Activated B cell treated with CpG ODN at 0.5 μM for 24 hours (primary cell): ENCODE measurements at regions not wholly inside any gene's neighbourhood (a gene's known extent, or its start where the extent isn't known, plus 50 kb on each side); places are given as distances from the start of the nearest gene placed in this dataset.

Source experiments
- ATAC-seq: fragments of 200-7000 bp; cut with Tn5 transposase; one replicate; pipeline ENCODE4 v1.10.0; 2021; ENCODE audit warnings: low read depth, mild to moderate bottlenecking, moderate library complexity
- CTCF ChIA-PET: fragments of 350-600 bp; sonication (Branson Sonifier 250); formaldehyde crosslinking; loops from one replicate; lab custom pipeline; 2021; ENCODE audit warnings: antibody characterized with exemption; lab: Charles Lee
- POLR2A ChIA-PET: fragments of 350-600 bp; sonication (Branson Sonifier 250); formaldehyde crosslinking; loops from one replicate; lab custom pipeline; 2021; ENCODE audit warnings: antibody characterized with exemption; lab: Charles Lee
- DNase-seq: peaks from one replicate; pipeline ENCODE4 v3.0.0; 2022
- H3K27ac Mint-ChIP-seq: one replicate; pipeline ENCODE4 v1.8.0; 2020; ENCODE audit warnings: mixed read lengths
- H3K27me3 Mint-ChIP-seq: one replicate; pipeline ENCODE4 v1.8.0; 2021; ENCODE audit warnings: mixed read lengths
- H3K36me3 Mint-ChIP-seq: one replicate; pipeline ENCODE4 v1.8.0; 2021; ENCODE audit warnings: low read depth, mixed read lengths
- H3K4me1 Mint-ChIP-seq: one replicate; pipeline ENCODE4 v1.8.0; 2021; ENCODE audit warnings: mixed read lengths
- H3K4me3 Mint-ChIP-seq: one replicate; pipeline ENCODE4 v1.8.0; 2020; ENCODE audit warnings: mild to moderate bottlenecking, mixed read lengths
- H3K9me3 Mint-ChIP-seq: one replicate; pipeline ENCODE4 v1.8.0; 2020; ENCODE audit warnings: mixed read lengths
- intact Hi-C: fragments of 100-400 bp; cut with micrococcal nuclease; formaldehyde crosslinking; loops from one replicate; pipeline ENCODE4 v1.15.1; 2024
- TF ChIP-seq, protein P1 (sequence below): fragments of 200-600 bp; IDR thresholded peaks from one replicate; pipeline ENCODE4 v1.8.0; 2022; ENCODE audit warnings: antibody characterized with exemption, mild to moderate bottlenecking

DNA sequence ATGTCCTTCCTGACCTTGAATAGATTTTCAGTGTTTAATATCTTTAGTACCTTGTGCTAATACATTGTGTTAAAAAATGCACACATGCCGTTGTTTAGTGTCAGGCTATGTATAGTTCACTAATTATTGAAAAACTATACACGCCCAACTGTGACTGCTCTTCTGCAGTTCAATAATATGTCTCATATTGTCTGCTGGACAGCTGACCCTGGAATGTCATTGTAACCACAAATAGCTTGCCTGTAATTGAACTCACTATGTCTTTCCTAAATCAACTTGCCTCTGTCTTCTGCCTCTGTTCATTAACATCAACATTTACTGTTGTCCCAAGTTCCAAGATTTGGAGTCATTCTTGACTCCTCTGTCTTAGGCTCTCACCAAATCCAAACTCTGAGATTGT, 114.5 kb downstream of the TMA16 start:
- TF ChIP-seq, protein P1, sequence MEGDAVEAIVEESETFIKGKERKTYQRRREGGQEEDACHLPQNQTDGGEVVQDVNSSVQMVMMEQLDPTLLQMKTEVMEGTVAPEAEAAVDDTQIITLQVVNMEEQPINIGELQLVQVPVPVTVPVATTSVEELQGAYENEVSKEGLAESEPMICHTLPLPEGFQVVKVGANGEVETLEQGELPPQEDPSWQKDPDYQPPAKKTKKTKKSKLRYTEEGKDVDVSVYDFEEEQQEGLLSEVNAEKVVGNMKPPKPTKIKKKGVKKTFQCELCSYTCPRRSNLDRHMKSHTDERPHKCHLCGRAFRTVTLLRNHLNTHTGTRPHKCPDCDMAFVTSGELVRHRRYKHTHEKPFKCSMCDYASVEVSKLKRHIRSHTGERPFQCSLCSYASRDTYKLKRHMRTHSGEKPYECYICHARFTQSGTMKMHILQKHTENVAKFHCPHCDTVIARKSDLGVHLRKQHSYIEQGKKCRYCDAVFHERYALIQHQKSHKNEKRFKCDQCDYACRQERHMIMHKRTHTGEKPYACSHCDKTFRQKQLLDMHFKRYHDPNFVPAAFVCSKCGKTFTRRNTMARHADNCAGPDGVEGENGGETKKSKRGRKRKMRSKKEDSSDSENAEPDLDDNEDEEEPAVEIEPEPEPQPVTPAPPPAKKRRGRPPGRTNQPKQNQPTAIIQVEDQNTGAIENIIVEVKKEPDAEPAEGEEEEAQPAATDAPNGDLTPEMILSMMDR: no peak
- Mint-ChIP-seq H3K4me1 (peaks cover 84% of the 10 kb centered on the region), H3K4me3 (peak overlapping the region; percentile 73), H3K27me3 (no peaks in the 10 kb centered on the region), H3K27ac (peak overlapping the region; percentile 92), H3K9me3 (no peaks in the 10 kb centered on the region), H3K36me3 (peaks cover 61% of the 10 kb centered on the region)
- POLR2A ChIA-PET: interaction anchor here (1.0 to 11.7 kb wide), 6 partner anchors 11 to 64 kb away, joined by 4 to 129 read pairs (median 5); no protein-coding TSS in a partner anchor
- CTCF ChIA-PET: interaction anchor here (1.5 to 2.6 kb wide), 3 partner anchors 9 to 72 kb away, joined by 4 to 7 read pairs (median 7); no protein-coding TSS in a partner anchor
- ATAC-seq: no peak
- intact Hi-C loops: no loop called here
- no peak for DNase-seq

DNA sequence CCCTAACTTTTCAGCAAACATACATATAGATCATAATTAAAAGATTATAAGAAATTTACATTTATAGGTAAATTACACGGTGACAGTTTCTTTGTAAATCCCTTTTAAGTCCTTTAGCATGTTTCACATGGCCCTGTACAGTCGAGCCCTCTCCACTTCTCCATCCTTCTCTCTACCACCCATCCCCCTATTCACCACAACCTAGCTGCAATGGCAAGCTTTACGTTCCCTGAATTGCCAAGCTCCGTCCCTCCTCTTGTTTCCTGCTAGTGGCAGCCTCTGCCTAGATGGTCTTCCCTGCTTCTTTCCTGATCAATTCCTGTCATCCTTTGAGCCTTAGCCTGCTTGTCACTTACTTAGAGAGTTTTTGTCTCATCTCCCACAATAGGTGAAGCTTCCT, 116.2 kb downstream of the TMA16 start:
- DNase-seq (no peak), ATAC-seq (peak; percentile 36)
- H3K4me3 Mint-ChIP-seq: peak overlapping the region; percentile 89
- ChIA-PET CTCF (interaction anchor here (1.1 to 5.1 kb wide), 9 partner anchors 10 to 70 kb away, joined by 3 to 63 read pairs (median 8); no protein-coding TSS in a partner anchor), POLR2A (interaction anchor here (0.6 to 9.3 kb wide), 14 partner anchors 10 to 116 kb away, joined by 3 to 200 read pairs (median 6); partner anchors contain the start of gene TMA16)
- H3K36me3 Mint-ChIP-seq: peaks cover 51% of the 10 kb centered on the region
- H3K27ac Mint-ChIP-seq: peak overlapping the region; percentile 98
- TF ChIP-seq, protein P1: no peak
- no peaks in the 10 kb centered on the region for H3K27me3 Mint-ChIP-seq
- intact Hi-C loops: loop anchor here (1.0 to 5.0 kb wide), 6 partner anchors 7 to 1502 kb away; partner anchors contain the start of genes TMA16 and TMEM192
- peaks cover 85% of the 10 kb centered on the region for H3K4me1 Mint-ChIP-seq
- H3K9me3 Mint-ChIP-seq: peaks cover 3% of the 10 kb centered on the region

DNA sequence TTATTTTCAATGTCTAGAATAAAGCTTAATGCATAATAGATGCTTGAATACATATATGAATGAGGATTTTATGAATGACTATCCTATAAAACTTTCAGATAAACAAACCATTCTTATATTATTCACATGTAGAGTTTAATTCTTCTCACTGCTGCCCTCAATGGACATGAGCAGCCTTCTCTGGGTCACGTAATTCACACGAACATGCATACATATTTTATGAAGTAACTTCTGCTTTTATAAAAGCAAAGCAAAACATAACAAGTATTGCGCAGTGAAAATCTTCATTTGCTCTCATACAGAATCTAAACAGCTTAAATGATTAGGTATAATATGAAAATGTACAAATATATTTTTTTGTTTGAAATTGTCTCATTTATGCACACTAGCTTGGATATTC, 116.7 kb downstream of the TMA16 start:
- POLR2A ChIA-PET: interaction anchor here (0.6 to 9.3 kb wide), 16 partner anchors 10 to 117 kb away, joined by 3 to 200 read pairs (median 5); partner anchors contain the start of gene TMA16
- peak overlapping the region; percentile 89 for H3K4me3 Mint-ChIP-seq

DNA sequence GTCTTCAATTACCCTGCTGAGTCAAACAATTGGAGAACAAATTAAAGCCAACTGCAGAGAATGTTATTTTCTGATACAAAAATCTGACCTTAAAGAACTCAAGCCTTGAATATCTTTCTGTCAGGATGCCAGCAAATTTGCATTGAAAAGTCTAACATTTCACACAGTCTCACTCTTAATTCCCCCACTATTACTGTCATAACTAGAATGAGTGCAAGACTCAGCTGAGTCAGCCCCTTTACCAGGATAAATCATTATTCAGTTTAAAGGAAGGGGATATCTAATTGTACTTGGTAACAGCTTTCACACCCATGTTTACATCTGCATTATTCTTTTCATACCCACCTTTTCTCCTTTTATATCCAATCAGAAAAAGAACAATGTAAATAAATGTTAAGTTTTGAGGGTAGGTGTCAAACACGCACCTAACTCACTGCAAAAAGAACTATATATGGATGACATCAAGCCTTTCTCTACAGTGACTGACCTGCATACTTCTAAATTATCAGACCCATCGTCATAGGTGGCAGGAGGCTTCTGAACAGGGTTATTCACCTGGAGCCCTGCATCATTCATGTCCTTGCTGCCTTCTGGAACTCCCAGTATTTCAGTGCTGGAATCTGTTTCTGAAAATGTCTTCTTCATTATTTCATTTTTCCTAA, 117.4 kb downstream of the TMA16 start:
- ChIA-PET POLR2A (interaction anchor here (0.7 to 9.3 kb wide), 13 partner anchors 9 to 118 kb away, joined by 3 to 200 read pairs (median 7); partner anchors contain the start of gene TMA16), CTCF (interaction anchor here (0.7 to 5.1 kb wide), 12 partner anchors 14 to 69 kb away, joined by 3 to 63 read pairs (median 7); no protein-coding TSS in a partner anchor)
- H3K36me3 Mint-ChIP-seq: peaks cover 39% of the 10 kb centered on the region
- no peak for DNase-seq
- peaks cover 3% of the 10 kb centered on the region for H3K9me3 Mint-ChIP-seq
- peak overlapping the region; percentile 98 for H3K27ac Mint-ChIP-seq
- ATAC-seq: peak; percentile 38
- TF ChIP-seq, protein P1: no peak
- H3K27me3 Mint-ChIP-seq: no peaks in the 10 kb centered on the region
- intact Hi-C loops: loop anchor here (1.0 to 5.0 kb wide), 6 partner anchors 9 to 1500 kb away; partner anchors contain the start of genes TMA16 and TMEM192
- H3K4me3 Mint-ChIP-seq: peak overlapping the region; percentile 89
- peaks cover 74% of the 10 kb centered on the region for H3K4me1 Mint-ChIP-seq

More for the DNA sequence above, 116.7 kb downstream of the TMA16 start:
- CTCF ChIA-PET: interaction anchor here (0.8 to 5.1 kb wide), 11 partner anchors 11 to 69 kb away, joined by 3 to 63 read pairs (median 8); no protein-coding TSS in a partner anchor
- Mint-ChIP-seq H3K27ac (peak overlapping the region; percentile 98), H3K27me3 (no peaks in the 10 kb centered on the region), H3K9me3 (peaks cover 3% of the 10 kb centered on the region), H3K4me1 (peaks cover 81% of the 10 kb centered on the region), H3K36me3 (peaks cover 45% of the 10 kb centered on the region)
- ATAC-seq (peak; percentile 50), DNase-seq (no peak)
- TF ChIP-seq, protein P1: no peak
- intact Hi-C loops: loop anchor here (1.0 to 5.0 kb wide), 6 partner anchors 8 to 1501 kb away; partner anchors contain the start of genes TMA16 and TMEM192
